K562 (cell line): ENCODE measurements at regions not wholly inside any gene's neighbourhood (a gene's known extent, or its start where the extent isn't known, plus 50 kb on each side); places are given as distances from the start of the nearest gene placed in this dataset.
A peak's percentile ranks its signal among the peaks of the same experiment; 100 is the strongest.

Source experiments
- BRF1 ChIP-seq: IDR thresholded peaks from 3 replicates; pipeline ENCODE4 v1.6.1; 2011; ENCODE audit warnings: borderline replicate concordance, mild to moderate bottlenecking; ENCODE audit not compliant: insufficient read length; ENCODE audit errors: extremely low read depth
- E2F8 ChIP-seq: fragments of 450-650 bp; IDR thresholded peaks from 2 replicates; pipeline ENCODE4 v1.7.1; 2018; ENCODE audit warnings: mild to moderate bottlenecking, low read depth; ENCODE audit not compliant: partially characterized antibody
- MLLT1 ChIP-seq, 2 experiments: fragments of 450-650 bp; IDR thresholded peaks; 2 replicates each; pipeline ENCODE4 v1.6.1; 2016
- RBM17 ChIP-seq: fragments of 200-400 bp; formaldehyde crosslinking; IDR thresholded peaks from 2 replicates; pipeline ENCODE4 v1.6.1; 2017; ENCODE audit warnings: low read depth, mild to moderate bottlenecking, low read length, borderline replicate concordance
- ZNF23 ChIP-seq: fragments of 250-450 bp; sonication (Bioruptor Pico); IDR thresholded peaks from 2 replicates; pipeline ENCODE4 v1.4.0; 2020; ENCODE audit warnings: mild to moderate bottlenecking

DNA sequence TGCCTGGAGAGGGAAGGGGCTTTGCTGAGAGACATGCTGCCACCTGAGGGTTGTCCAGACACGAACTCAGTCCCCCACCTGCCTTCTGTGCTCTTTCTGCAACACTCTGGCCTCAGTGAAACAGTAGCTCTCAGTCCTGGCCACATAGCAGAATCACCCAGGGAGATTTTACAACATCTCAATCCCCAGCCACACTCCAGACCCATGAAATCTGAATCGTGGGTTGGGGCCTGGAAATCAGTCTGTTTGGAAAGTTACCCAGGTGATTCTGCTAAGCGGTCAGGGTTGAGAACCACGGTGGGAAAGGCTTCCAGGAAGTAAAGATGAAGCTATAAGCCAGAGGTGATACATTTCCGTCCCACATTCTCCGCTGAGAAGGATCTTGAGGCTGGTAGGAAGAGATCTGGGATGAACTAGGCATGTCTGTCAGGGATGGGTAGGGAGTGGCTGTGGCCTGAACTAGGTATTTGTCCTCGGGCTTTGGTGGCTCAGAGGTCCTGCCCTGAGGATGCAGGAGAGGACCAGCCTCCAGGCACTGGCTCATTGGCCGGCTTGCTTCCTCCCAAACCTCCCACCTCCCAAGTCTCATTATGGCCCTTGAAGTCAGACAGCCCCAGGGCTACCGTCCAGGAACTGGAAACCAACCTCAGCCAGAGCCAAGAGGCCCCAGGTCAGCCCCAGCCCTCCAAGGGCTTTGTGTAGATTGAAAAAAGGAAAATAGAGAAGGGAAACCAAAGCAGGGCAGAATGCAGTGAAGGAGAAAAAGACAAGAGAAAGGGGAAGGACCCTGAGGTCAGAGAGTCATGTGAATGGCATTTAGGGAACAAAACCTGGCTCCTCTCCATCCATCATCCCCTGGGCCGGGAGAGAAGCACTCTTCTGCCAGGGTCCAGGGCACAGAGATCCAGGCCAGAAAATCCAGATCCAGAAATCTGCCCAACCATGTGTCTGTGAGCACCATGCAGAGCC, 119.6 kb downstream of the ZFP36L2 start (continued):
- TF ChIP-seq MLLT1 (IDR thresholded peaks at IDR 0.05): peak in 1 of 2 experiments; percentile 90; a peak in 2 of 4 replicates
- TF ChIP-seq BRF1: no peak
- TF ChIP-seq E2F8: no peak
- TF ChIP-seq ZNF23 (CRISPR knock-in tag): peak; percentile 69; the same call in 1 of the 2 replicates
- no peak for TF ChIP-seq RBM17
